NCI-H460 (cell line): ENCODE measurements at regions not wholly inside any gene's neighbourhood (a gene's known extent, or its start where the extent isn't known, plus 50 kb on each side); places are given as distances from the start of the nearest gene placed in this dataset.
"Not testable (repeated sequence)": the region's sequence is repeated elsewhere in the genome, so short reads cannot be mapped to it uniquely, and the experiment has no call there.

Experiments used
- DNase-seq: peaks from one replicate; pipeline ENCODE4 v3.0.0-alpha.2; 2016; ENCODE audit warnings: low read depth; ENCODE audit errors: extremely low read depth

GRCh38 chr13:81283561-81283960 lies 942.6 kb upstream of the SPRY2 start:
- DNase-seq: no peak

- no peak for DNase-seq
These were observed 942.1 kb upstream of the SPRY2 start for GRCh38 chr13:81283062-81283461.

- no peak for DNase-seq
These were observed 934.8 kb upstream of the SPRY2 start for GRCh38 chr13:81275666-81276258.

GRCh38 chr13:81247711-81248110 lies 906.8 kb upstream of the SPRY2 start:
- DNase-seq: no peak

DNA sequence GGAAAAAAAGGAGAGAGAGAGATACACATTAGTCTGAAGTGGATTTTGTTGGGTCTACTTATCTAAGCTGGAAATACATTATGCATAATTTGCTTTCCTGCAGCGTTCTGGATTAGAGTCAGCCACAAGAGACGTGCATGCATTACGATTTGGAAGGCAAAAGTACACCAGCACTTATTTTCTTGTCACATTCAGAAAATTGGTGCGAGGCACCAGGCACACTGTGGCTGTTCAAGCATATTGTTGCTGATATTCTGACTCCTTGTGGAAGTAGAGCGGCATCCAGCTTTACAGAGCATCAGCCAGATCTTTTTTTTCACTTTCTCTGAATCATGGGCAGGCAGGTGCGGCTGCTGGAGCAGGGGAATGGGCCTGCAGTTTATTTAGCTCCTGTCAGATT lies 905.6 kb upstream of the SPRY2 start:
- DNase-seq: no peak

GRCh38 chr13:81244011-81244410 lies 903.1 kb upstream of the SPRY2 start:
- no peak for DNase-seq

GRCh38 chr13:81230386-81230785 lies 889.5 kb upstream of the SPRY2 start:
- no peak for DNase-seq

DNA sequence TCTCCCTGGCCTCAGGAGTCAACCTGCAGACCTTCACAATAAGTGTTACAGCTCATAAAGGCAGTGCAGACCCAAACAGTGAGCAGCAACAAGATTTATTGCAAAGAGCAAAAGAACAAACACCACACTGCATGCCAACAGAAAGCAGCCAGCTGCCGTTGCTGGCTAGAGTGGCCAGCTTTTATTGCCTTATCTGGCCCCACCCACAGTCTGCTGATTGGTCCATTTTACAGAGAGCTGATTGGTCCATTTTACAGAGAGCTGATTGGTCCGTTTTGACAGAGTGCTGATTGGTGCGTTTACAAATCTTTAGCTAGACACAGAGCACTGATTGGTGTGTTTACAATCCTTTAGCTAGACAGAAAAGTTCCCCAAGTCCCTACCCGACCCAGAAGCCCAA lies 885.9 kb upstream of the SPRY2 start:
- DNase-seq: not testable (repeated sequence)

GRCh38 chr13:81224209-81224833 lies 883.4 kb upstream of the SPRY2 start:
- no peak for DNase-seq

DNA sequence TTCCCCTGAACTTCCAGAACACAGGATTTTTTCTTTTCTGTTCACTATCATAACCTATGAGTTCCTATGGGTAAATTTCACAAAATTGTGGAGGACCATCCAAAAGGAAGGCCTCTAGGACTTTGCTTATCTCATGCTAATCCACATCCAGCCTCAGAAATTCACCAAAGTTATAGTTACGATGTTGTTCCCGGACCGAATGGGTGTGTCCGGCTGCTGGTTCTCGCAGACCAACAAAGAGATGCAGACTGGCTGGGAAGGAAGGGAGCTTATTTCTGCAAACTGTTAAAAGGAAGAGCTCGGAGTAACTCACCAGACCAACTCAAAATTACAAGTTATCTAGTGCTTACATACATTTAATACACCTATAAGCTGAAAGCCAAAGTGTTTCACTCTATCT lies 882.9 kb upstream of the SPRY2 start:
- no peak for DNase-seq

DNA sequence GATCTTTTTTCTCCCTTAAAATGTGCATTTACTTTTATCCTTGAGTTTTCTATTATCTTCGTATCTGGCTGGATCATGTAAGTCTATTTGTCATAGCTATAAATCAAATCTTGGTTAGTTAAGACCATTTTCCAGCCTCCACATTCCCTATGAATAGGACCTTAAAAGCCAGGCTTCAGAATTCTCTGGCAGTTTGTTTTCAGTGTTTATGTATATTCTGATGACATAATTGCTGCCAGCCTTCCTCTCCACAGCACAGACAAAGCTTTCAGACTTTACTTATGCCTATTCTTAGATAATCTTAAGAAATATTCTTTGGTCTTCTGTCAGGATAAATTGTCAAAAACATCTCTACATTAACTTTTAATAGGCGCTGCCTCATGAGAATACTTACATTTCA lies 870.8 kb upstream of the SPRY2 start:
- no peak for DNase-seq

DNA sequence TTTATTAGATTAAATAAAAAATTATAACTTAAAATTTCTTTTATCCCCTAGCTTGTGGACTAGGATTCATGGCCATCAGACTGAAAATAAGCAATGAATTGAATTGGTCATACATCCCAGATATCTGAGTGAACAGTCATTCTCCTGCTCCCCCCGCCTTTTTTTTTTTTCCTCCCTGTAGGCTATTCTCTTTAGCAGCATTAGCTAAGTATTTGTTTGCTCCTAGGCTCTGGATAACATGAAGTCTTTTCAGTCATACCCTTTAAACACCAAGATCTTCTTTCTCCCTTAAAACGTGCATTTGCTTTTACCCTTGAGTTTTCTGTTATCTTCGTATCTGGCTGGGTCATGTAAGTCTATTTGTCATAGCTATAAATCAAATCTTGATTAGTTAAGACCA lies 866.7 kb upstream of the SPRY2 start:
- no peak for DNase-seq

DNA sequence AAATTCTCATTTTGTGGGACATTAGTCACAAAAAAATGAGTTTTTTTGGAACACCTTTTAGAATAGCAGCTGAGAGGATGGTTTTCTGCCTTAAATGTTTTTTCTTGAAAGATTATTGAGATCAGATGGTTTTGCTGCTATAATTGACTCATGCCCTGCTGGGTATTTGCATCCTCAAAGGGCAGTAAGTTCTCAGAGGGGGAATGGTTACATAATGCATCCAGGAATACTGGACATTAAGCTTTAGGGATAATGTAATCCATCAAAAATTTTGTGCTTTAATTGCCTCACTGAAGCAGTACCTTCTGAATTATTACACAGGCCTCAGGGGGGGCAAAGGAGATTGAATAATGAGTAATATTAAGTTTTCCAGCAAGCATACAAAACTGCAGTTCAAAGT lies 866.3 kb upstream of the SPRY2 start:
- DNase-seq: no peak

DNA sequence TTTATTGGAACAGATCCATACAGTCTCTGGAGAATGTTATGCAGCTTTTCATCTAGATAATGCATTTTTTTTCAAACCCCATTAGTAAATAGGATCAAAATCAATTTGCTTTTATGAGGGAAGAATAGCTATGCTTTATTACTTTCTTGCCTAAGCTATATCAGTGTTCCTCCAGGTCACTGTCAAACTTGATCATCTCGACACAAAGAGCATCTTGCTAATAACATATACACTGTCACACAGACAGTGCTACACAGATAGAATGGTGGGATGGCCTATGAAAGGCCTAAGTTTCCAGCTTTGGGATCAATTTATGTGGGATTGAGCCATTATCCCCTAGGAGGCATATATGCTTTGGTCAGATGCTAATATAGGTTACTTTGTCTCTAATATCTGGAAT lies 862.9 kb upstream of the SPRY2 start:
- no peak for DNase-seq

DNA sequence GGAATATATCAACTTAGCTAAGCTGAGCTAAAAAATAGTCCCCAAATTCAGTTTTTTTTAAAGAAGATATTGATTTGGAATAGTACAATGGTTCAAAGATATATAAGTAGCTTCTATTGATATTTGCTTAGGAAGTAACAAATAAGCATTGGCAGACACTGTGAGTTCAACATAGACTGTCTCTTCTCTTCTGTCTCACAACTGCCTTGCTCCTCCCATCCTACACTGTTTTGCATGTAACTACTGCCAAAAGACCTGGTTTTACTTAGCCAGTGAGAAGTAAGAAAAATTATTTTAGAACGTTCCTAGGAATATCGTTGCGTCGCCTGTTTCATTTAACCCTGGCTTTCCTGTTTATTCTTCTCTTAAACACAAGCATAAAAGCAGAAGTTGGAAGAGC lies 859.0 kb upstream of the SPRY2 start:
- DNase-seq: no peak

DNA sequence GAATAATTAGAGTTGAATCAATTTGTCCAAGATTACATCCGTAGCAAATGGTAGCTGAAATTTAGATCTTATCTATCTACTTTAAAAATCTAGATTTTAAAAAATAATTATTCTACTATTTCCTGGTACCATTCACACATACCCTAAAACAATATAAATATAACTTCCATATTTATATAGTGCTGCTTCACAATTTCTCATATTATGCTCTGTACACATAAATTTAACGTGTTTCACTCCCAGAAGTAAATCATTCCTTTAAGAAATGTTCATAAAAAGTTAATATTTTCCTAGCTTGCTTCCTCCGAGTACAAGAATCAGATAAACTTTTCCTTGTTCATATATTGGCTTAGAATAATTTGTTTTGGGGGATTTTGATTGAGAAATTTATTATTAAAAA lies 857.0 kb upstream of the SPRY2 start:
- no peak for DNase-seq

GRCh38 chr13:81197483-81197882 lies 856.6 kb upstream of the SPRY2 start:
- DNase-seq: no peak

GRCh38 chr13:81194362-81194761 lies 853.4 kb upstream of the SPRY2 start:
- DNase-seq: no peak

DNA sequence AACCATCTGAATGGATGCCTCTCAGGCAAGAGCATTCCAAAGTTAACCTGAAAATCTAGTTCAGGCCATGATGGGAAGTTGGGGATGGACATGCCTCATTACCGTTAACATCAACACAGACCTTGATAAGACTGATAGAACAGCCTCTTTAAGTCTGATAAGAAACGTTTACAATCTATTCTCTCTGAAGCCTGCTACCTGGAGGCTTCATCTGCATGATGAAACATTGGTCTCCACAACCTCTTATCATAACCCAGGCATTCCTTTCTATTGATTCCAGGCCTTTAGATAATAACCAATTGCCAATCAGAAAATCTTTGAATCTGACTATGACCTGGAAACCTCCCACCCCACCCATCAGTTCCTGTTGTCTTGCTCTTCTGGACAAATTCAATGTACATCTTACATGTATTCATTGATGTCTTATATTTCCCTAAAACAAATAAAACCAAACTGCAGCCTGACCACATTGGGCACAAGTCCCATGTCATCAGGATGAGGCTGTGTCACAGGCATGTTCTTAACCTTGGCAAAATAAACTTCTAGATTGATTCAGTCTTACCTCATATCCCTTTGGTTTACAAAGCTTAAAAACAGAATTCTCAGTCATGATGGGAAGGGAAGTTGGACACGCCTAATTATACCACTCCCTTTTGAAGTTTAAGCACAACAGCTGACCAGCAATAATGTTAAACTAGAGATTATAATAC lies 843.8 kb upstream of the SPRY2 start:
- no peak for DNase-seq

DNA sequence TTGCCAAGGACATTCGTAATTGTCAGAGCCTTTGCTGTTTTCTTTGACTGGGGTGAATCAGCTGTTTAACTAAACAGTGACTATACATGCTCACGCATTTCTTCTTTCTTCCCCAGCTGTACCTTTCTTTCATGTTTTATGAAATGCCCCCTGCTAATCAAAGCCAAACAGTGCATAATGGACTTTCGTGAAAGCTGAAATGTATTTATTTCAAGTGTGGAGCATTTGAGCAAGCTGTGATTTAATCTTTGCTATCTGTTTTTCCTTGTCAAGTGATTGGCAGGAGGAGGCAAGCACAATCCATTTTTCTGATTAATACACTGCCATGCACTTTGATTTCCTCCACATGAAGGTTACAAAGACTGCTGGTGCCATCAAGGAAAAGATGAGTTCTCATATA lies 831.7 kb upstream of the SPRY2 start:
- no peak for DNase-seq

- DNase-seq: peak; percentile 37
These were observed 830.2 kb upstream of the SPRY2 start for GRCh38 chr13:81171065-81171647.

GRCh38 chr13:81163823-81164222 lies 822.9 kb upstream of the SPRY2 start:
- not testable (repeated sequence) for DNase-seq
